GM23338 (cell line): ENCODE measurements at regions not wholly inside any gene's neighbourhood (a gene's known extent, or its start where the extent isn't known, plus 50 kb on each side); places are given as distances from the start of the nearest gene placed in this dataset.

Experiments used
- CREB1 ChIP-seq: fragments of 250-450 bp; sonication (Bioruptor Pico); IDR thresholded peaks from 2 replicates; pipeline ENCODE4 v1.5.0; 2020; ENCODE audit warnings: low read depth, mild to moderate bottlenecking, moderate library complexity
- EZH2 ChIP-seq: fragments of 200-600 bp; sonication (generic); IDR thresholded peaks from one replicate; pipeline ENCODE4 v1.8.0; 2017; ENCODE audit warnings: antibody characterized with exemption, mild to moderate bottlenecking, low read depth; ENCODE audit not compliant: unreplicated experiment
- POLR2AphosphoS5 ChIP-seq: IDR thresholded peaks from 2 replicates; pipeline ENCODE4 v1.6.1; 2016; ENCODE audit warnings: antibody characterized with exemption, low read depth
- STAT1 ChIP-seq: IDR thresholded peaks from one replicate; pipeline ENCODE4 v1.6.1; 2016; ENCODE audit warnings: antibody characterized with exemption; ENCODE audit not compliant: unreplicated experiment
- ZNF331 ChIP-seq: fragments of 250-450 bp; sonication (Bioruptor Pico); IDR thresholded peaks from 2 replicates; pipeline ENCODE4 v1.5.0; 2020; ENCODE audit warnings: low read depth, mild to moderate bottlenecking, moderate library complexity
- TF ChIP-seq, protein P1 (sequence below), 2 experiments: fragments of 200-600 bp in 1 of 2; sonication (generic) in 1 of 2; conservative IDR thresholded peaks; 2 replicates each; pipeline versions ENCODE4 v1.5.1 to v1.6.1; 2016 to 2017; ENCODE audit warnings: antibody characterized with exemption in 2 of 2, low read depth in 2 of 2, mild to moderate bottlenecking in 2 of 2, moderate library complexity in 1 of 2
- TF ChIP-seq, protein P2 (sequence below): IDR thresholded peaks from one replicate; pipeline ENCODE4 v1.6.1; 2018; ENCODE audit warnings: antibody characterized with exemption; ENCODE audit not compliant: unreplicated experiment

DNA sequence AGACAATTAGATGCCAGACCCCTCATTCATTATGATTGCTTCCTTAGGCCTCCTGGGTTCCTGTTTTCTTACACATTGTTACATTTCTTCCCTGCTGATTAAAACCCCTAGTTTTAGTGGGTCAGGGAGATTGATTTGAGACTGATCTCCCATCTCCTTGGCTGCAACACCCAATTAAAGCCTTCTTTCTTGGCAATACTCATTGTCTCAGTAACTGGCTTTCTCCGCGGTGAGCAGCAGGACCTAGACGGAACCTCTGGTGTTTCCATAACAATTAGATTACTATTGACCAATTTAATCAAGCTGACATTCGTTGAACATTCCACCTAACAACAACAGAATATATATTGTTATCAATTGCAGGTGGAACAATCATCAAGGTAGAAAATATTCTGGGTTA is 1676.4 kb upstream of the SLC39A10 start:
- TF ChIP-seq POLR2AphosphoS5, result no peak
- TF ChIP-seq, protein P1, sequence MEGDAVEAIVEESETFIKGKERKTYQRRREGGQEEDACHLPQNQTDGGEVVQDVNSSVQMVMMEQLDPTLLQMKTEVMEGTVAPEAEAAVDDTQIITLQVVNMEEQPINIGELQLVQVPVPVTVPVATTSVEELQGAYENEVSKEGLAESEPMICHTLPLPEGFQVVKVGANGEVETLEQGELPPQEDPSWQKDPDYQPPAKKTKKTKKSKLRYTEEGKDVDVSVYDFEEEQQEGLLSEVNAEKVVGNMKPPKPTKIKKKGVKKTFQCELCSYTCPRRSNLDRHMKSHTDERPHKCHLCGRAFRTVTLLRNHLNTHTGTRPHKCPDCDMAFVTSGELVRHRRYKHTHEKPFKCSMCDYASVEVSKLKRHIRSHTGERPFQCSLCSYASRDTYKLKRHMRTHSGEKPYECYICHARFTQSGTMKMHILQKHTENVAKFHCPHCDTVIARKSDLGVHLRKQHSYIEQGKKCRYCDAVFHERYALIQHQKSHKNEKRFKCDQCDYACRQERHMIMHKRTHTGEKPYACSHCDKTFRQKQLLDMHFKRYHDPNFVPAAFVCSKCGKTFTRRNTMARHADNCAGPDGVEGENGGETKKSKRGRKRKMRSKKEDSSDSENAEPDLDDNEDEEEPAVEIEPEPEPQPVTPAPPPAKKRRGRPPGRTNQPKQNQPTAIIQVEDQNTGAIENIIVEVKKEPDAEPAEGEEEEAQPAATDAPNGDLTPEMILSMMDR (conservative IDR thresholded peaks at IDR 0.05; ENCODE audit: low read depth in 2 of 2), result no peak
- TF ChIP-seq CREB1 (CRISPR knock-in tag), result no peak
- no peak for TF ChIP-seq EZH2
- no peak for TF ChIP-seq ZNF331 (CRISPR knock-in tag)
- no peak for TF ChIP-seq STAT1
- TF ChIP-seq, protein P2, sequence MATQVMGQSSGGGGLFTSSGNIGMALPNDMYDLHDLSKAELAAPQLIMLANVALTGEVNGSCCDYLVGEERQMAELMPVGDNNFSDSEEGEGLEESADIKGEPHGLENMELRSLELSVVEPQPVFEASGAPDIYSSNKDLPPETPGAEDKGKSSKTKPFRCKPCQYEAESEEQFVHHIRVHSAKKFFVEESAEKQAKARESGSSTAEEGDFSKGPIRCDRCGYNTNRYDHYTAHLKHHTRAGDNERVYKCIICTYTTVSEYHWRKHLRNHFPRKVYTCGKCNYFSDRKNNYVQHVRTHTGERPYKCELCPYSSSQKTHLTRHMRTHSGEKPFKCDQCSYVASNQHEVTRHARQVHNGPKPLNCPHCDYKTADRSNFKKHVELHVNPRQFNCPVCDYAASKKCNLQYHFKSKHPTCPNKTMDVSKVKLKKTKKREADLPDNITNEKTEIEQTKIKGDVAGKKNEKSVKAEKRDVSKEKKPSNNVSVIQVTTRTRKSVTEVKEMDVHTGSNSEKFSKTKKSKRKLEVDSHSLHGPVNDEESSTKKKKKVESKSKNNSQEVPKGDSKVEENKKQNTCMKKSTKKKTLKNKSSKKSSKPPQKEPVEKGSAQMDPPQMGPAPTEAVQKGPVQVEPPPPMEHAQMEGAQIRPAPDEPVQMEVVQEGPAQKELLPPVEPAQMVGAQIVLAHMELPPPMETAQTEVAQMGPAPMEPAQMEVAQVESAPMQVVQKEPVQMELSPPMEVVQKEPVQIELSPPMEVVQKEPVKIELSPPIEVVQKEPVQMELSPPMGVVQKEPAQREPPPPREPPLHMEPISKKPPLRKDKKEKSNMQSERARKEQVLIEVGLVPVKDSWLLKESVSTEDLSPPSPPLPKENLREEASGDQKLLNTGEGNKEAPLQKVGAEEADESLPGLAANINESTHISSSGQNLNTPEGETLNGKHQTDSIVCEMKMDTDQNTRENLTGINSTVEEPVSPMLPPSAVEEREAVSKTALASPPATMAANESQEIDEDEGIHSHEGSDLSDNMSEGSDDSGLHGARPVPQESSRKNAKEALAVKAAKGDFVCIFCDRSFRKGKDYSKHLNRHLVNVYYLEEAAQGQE, result no peak
